GM12864 (cell line): ENCODE measurements at regions not wholly inside any gene's neighbourhood (a gene's known extent, or its start where the extent isn't known, plus 50 kb on each side); places are given as distances from the start of the nearest gene placed in this dataset.

Experiments used
- DNase-seq: peaks from one replicate; pipeline ENCODE4 v3.0.0-alpha.2; 2011; ENCODE audit warnings: low read depth
- H3K4me3 ChIP-seq: 2 replicates; pipeline ENCODE4 v1.5.1; 2011; ENCODE audit warnings: mild to moderate bottlenecking, low read depth, low read length, control low read depth
- CTCF ChIP-seq: IDR thresholded peaks from 2 replicates; pipeline ENCODE4 v1.5.1; 2011; ENCODE audit warnings: low read depth, mild to moderate bottlenecking, moderate library complexity, low read length, control low read depth, inconsistent platforms; ENCODE audit errors: missing control alignments

GRCh38 chr6:167758309-167759023 is 68.2 kb upstream of the AFDN start:
- no peak overlapping the region for H3K4me3 ChIP-seq
- no peak for TF ChIP-seq CTCF
- no peak for DNase-seq

- no peak for TF ChIP-seq CTCF
- H3K4me3 ChIP-seq: no peak overlapping the region
- no peak for DNase-seq
Measured at GRCh38 chr6:167759206-167759605, 67.5 kb upstream of the AFDN start.

- no peak overlapping the region for H3K4me3 ChIP-seq
- DNase-seq: no peak
- TF ChIP-seq CTCF: no peak
Measured at GRCh38 chr6:167759912-167760311, 66.8 kb upstream of the AFDN start.

- no peak overlapping the region for H3K4me3 ChIP-seq
- TF ChIP-seq CTCF: no peak
- DNase-seq: no peak
Measured at GRCh38 chr6:167760979-167761793, 65.5 kb upstream of the AFDN start.

GRCh38 chr6:167761794-167762258 is 64.9 kb upstream of the AFDN start:
- DNase-seq: no peak
- TF ChIP-seq CTCF: no peak
- no peak overlapping the region for H3K4me3 ChIP-seq

GRCh38 chr6:167762259-167762962 is 64.3 kb upstream of the AFDN start:
- TF ChIP-seq CTCF: no peak
- no peak overlapping the region for H3K4me3 ChIP-seq
- DNase-seq: no peak
